Activated naive CD8-positive, alpha-beta T cell treated with anti-CD3 and anti-CD28 coated beads, Interleukin-2, amount 10 ng/mL, durations not matched to agents 7 days and 5 days (primary cell): ENCODE measurements at regions not wholly inside any gene's neighbourhood (a gene's known extent, or its start where the extent isn't known, plus 50 kb on each side); places are given as distances from the start of the nearest gene placed in this dataset.
"Not testable (repeated sequence)": the region's sequence is repeated elsewhere in the genome, so short reads cannot be mapped to it uniquely, and the experiment has no call there.

Source experiments
- ATAC-seq: fragments of 150-1000 bp; cut with Tn5 transposase; one replicate; pipeline ENCODE4 v1.10.0; 2021; ENCODE audit warnings: low read depth, moderate library complexity
- POLR2A ChIA-PET: fragments of 350-600 bp; sonication (Branson Sonifier 250); formaldehyde crosslinking; loops from one replicate; lab custom pipeline; 2021; ENCODE audit warnings: antibody characterized with exemption; lab: Charles Lee
- DNase-seq: peaks from one replicate; pipeline ENCODE4 v3.0.0; 2021
- H3K27ac Mint-ChIP-seq: one replicate; pipeline ENCODE4 v1.8.0; 2022; ENCODE audit warnings: mild to moderate bottlenecking, mixed read lengths
- H3K27me3 Mint-ChIP-seq: one replicate; pipeline ENCODE4 v1.8.0; 2022; ENCODE audit warnings: mild to moderate bottlenecking, moderate library complexity, mixed read lengths
- H3K36me3 Mint-ChIP-seq: one replicate; pipeline ENCODE4 v1.8.0; 2021; ENCODE audit warnings: mild to moderate bottlenecking, mixed read lengths
- H3K4me1 Mint-ChIP-seq: one replicate; pipeline ENCODE4 v1.8.0; 2021; ENCODE audit warnings: mixed read lengths
- H3K4me3 Mint-ChIP-seq: one replicate; pipeline ENCODE4 v1.8.0; 2022; ENCODE audit warnings: mild to moderate bottlenecking, moderate library complexity, mixed read lengths
- H3K9me3 Mint-ChIP-seq: one replicate; pipeline ENCODE4 v1.8.0; 2021; ENCODE audit warnings: mixed read lengths

- H3K4me3 Mint-ChIP-seq, result no peak overlapping the region
- ATAC-seq (no peak), DNase-seq (no peak)
- POLR2A ChIA-PET, result no interaction called here
- H3K9me3 Mint-ChIP-seq, result no peaks in the 10 kb centered on the region
- H3K27ac Mint-ChIP-seq, result no peak overlapping the region
- no peaks in the 10 kb centered on the region for H3K36me3 Mint-ChIP-seq
- peaks cover 8% of the 10 kb centered on the region for H3K27me3 Mint-ChIP-seq
- H3K4me1 Mint-ChIP-seq, result no peaks in the 10 kb centered on the region
Measured at GRCh38 chr6:56875961-56876360, 78.9 kb upstream of the BEND6 start.

- Mint-ChIP-seq H3K27me3 (peaks cover 8% of the 10 kb centered on the region), H3K4me1 (no peaks in the 10 kb centered on the region), H3K9me3 (no peaks in the 10 kb centered on the region), H3K27ac (no peak overlapping the region), H3K36me3 (no peaks in the 10 kb centered on the region), H3K4me3 (no peak overlapping the region)
- DNase-seq (no peak), ATAC-seq (no peak)
- POLR2A ChIA-PET, result no interaction called here
Measured at GRCh38 chr6:56875523-56875922, 79.4 kb upstream of the BEND6 start.

- H3K4me3 Mint-ChIP-seq, result no peak overlapping the region
Measured at GRCh38 chr6:56874328-56874727, 80.6 kb upstream of the BEND6 start.

GRCh38 chr6:56870053-56870452 is 84.9 kb upstream of the BEND6 start:
- H3K9me3 Mint-ChIP-seq, DNase-seq, POLR2A ChIA-PET, H3K27me3 Mint-ChIP-seq, ATAC-seq, H3K4me3 Mint-ChIP-seq, H3K4me1 Mint-ChIP-seq, H3K36me3 Mint-ChIP-seq, H3K27ac Mint-ChIP-seq: not testable (repeated sequence)

More at GRCh38 chr6:56874328-56874727, 80.6 kb upstream of the BEND6 start:
- Mint-ChIP-seq H3K9me3 (no peaks in the 10 kb centered on the region), H3K27me3 (peaks cover 8% of the 10 kb centered on the region), H3K36me3 (no peaks in the 10 kb centered on the region), H3K27ac (no peak overlapping the region), H3K4me1 (no peaks in the 10 kb centered on the region)
- POLR2A ChIA-PET, result no interaction called here
- ATAC-seq (no peak), DNase-seq (no peak)

GRCh38 chr6:56869346-56869745 is 85.6 kb upstream of the BEND6 start:
- H3K9me3 Mint-ChIP-seq, result no peaks in the 10 kb centered on the region
- peaks cover 3% of the 10 kb centered on the region for H3K27me3 Mint-ChIP-seq
- H3K4me3 Mint-ChIP-seq, result no peak overlapping the region
- no peaks in the 10 kb centered on the region for H3K4me1 Mint-ChIP-seq
- no peak overlapping the region for H3K27ac Mint-ChIP-seq
- ATAC-seq (no peak), DNase-seq (no peak)
- no peaks in the 10 kb centered on the region for H3K36me3 Mint-ChIP-seq
- POLR2A ChIA-PET, result no interaction called here

GRCh38 chr6:56868687-56869086 is 86.2 kb upstream of the BEND6 start:
- POLR2A ChIA-PET, result no interaction called here
- DNase-seq (no peak), ATAC-seq (no peak)
- H3K27me3 Mint-ChIP-seq, result peaks cover 3% of the 10 kb centered on the region
- no peaks in the 10 kb centered on the region for H3K4me1 Mint-ChIP-seq
- H3K4me3 Mint-ChIP-seq, result no peak overlapping the region
- H3K27ac Mint-ChIP-seq, result no peak overlapping the region
- no peaks in the 10 kb centered on the region for H3K36me3 Mint-ChIP-seq
- no peaks in the 10 kb centered on the region for H3K9me3 Mint-ChIP-seq

GRCh38 chr6:56866917-56867522 is 87.9 kb upstream of the BEND6 start:
- H3K4me1 Mint-ChIP-seq, result no peaks in the 10 kb centered on the region
- H3K4me3 Mint-ChIP-seq, result no peak overlapping the region
- no peak overlapping the region for H3K27ac Mint-ChIP-seq
- POLR2A ChIA-PET, result no interaction called here
- DNase-seq, result no peak
- peaks cover 4% of the 10 kb centered on the region for H3K27me3 Mint-ChIP-seq
- no peaks in the 10 kb centered on the region for H3K9me3 Mint-ChIP-seq
- no peaks in the 10 kb centered on the region for H3K36me3 Mint-ChIP-seq
- no peak for ATAC-seq

GRCh38 chr6:56865081-56865875 is 89.6 kb upstream of the BEND6 start:
- H3K9me3 Mint-ChIP-seq, result no peaks in the 10 kb centered on the region

GRCh38 chr6:56864171-56864616 is 90.7 kb upstream of the BEND6 start:
- no peaks in the 10 kb centered on the region for H3K36me3 Mint-ChIP-seq
- peaks cover 7% of the 10 kb centered on the region for H3K27me3 Mint-ChIP-seq
- DNase-seq, result no peak
- no peak overlapping the region for H3K27ac Mint-ChIP-seq
- H3K9me3 Mint-ChIP-seq, result no peaks in the 10 kb centered on the region
- POLR2A ChIA-PET, result no interaction called here
- no peak overlapping the region for H3K4me3 Mint-ChIP-seq
- no peak for ATAC-seq
- no peaks in the 10 kb centered on the region for H3K4me1 Mint-ChIP-seq

More at GRCh38 chr6:56865081-56865875, 89.6 kb upstream of the BEND6 start:
- ATAC-seq, result no peak
- POLR2A ChIA-PET, result no interaction called here
- no peak for DNase-seq
- Mint-ChIP-seq H3K27ac (no peak overlapping the region), H3K4me3 (no peak overlapping the region), H3K36me3 (no peaks in the 10 kb centered on the region), H3K27me3 (peaks cover 5% of the 10 kb centered on the region), H3K4me1 (no peaks in the 10 kb centered on the region)

GRCh38 chr6:56863366-56863765 is 91.5 kb upstream of the BEND6 start:
- POLR2A ChIA-PET, result no interaction called here
- no peaks in the 10 kb centered on the region for H3K36me3 Mint-ChIP-seq

GRCh38 chr6:56862415-56863175 is 92.3 kb upstream of the BEND6 start:
- no peaks in the 10 kb centered on the region for H3K36me3 Mint-ChIP-seq
- H3K4me3 Mint-ChIP-seq, result no peak overlapping the region
- no peaks in the 10 kb centered on the region for H3K9me3 Mint-ChIP-seq
- no peaks in the 10 kb centered on the region for H3K4me1 Mint-ChIP-seq
- peaks cover 10% of the 10 kb centered on the region for H3K27me3 Mint-ChIP-seq
- no peak for DNase-seq
- ATAC-seq, result no peak
- H3K27ac Mint-ChIP-seq, result no peak overlapping the region
- POLR2A ChIA-PET, result no interaction called here

More at GRCh38 chr6:56863366-56863765, 91.5 kb upstream of the BEND6 start:
- Mint-ChIP-seq H3K9me3 (no peaks in the 10 kb centered on the region), H3K4me1 (no peaks in the 10 kb centered on the region), H3K4me3 (no peak overlapping the region), H3K27me3 (peaks cover 7% of the 10 kb centered on the region), H3K27ac (no peak overlapping the region)
- ATAC-seq (no peak), DNase-seq (no peak)

GRCh38 chr6:56860475-56860874 is 94.4 kb upstream of the BEND6 start:
- no peaks in the 10 kb centered on the region for H3K4me1 Mint-ChIP-seq
- POLR2A ChIA-PET, result no interaction called here
- no peaks in the 10 kb centered on the region for H3K36me3 Mint-ChIP-seq
- peaks cover 17% of the 10 kb centered on the region for H3K27me3 Mint-ChIP-seq
- DNase-seq (no peak), ATAC-seq (no peak)
- no peak overlapping the region for H3K27ac Mint-ChIP-seq
- H3K4me3 Mint-ChIP-seq, result no peak overlapping the region
- H3K9me3 Mint-ChIP-seq, result no peaks in the 10 kb centered on the region

- Mint-ChIP-seq H3K4me3 (no peak overlapping the region), H3K27ac (no peak overlapping the region), H3K4me1 (peaks cover 14% of the 10 kb centered on the region), H3K9me3 (no peaks in the 10 kb centered on the region), H3K36me3 (no peaks in the 10 kb centered on the region), H3K27me3 (peaks cover 23% of the 10 kb centered on the region)
- DNase-seq (no peak), ATAC-seq (no peak)
- POLR2A ChIA-PET, result no interaction called here
Measured at GRCh38 chr6:56856036-56856580, 98.8 kb upstream of the BEND6 start.
